ENCODE measurements at regions not wholly inside any gene's neighbourhood (a gene's known extent, or its start where the extent isn't known, plus 50 kb on each side); places are given as distances from the start of the nearest gene placed in this dataset.

GRCh38 chr3:86772699-86773098 is 218.2 kb downstream of the VGLL3 start:
- H3K4me2 ChIP-seq, result no peak overlapping the region
- ATAC-seq (no peak), FAIRE-seq (no peak), DNase-seq (ENCODE audit: low read depth in 1 of 2, low spot score in 1 of 2) (no peak)
- H3K9me3 ChIP-seq, result no peaks in the 10 kb centered on the region
- H3K27ac ChIP-seq, result no peak overlapping the region
- TF ChIP-seq HMGXB4 (CRISPR knock-in tag; IDR thresholded peaks at IDR 0.05; ENCODE audit: borderline replicate concordance) (no peak), KDM5A (IDR thresholded peaks at IDR 0.05) (no peak), POLR2A (IDR thresholded peaks at IDR 0.05; ENCODE audit: low read length) (no peak), HES2 (IDR thresholded peaks at IDR 0.05) (no peak), NR3C1 (IDR thresholded peaks at IDR 0.05) (no peak), BHLHE40 (IDR thresholded peaks at IDR 0.05; ENCODE audit: low read depth, low read length) (no peak), JUN (IDR thresholded peaks at IDR 0.05) (no peak)
- H3K4me1 ChIP-seq, result no peaks in the 10 kb centered on the region
- WGBS (ENCODE audit: missing lambda C conversion rate), result 52% methylated on average over 5 of the region's 5 CpGs
- ChIA-PET CTCF (interaction anchor here (0.8 to 4.4 kb wide), 11 partner anchors 8 to 1232 kb away, joined by 3 to 54 read pairs (median 5); no protein-coding TSS in a partner anchor), POLR2A (no interaction called here)
- no peak overlapping the region for H3K4me3 ChIP-seq

- Histone ChIP-seq H3K4me1 (no peaks in the 10 kb centered on the region), H3K9me3 (no peaks in the 10 kb centered on the region), H3K27ac (no peak overlapping the region), H3K4me2 (no peak overlapping the region), H3K4me3 (no peak overlapping the region)
- ATAC-seq (peak in 1 of 2 experiments; percentile 47; a peak in 3 of 6 replicates), DNase-seq (ENCODE audit: low read depth in 1 of 2, low spot score in 1 of 2) (no peak), FAIRE-seq (no peak)
- TF ChIP-seq FOSL2 (IDR thresholded peaks at IDR 0.05) (no peak), FOSL2 (CRISPR knock-in tag; IDR thresholded peaks at IDR 0.05) (no peak), NR3C1 (IDR thresholded peaks at IDR 0.05) (no peak), EHF (CRISPR knock-in tag; IDR thresholded peaks at IDR 0.05) (no peak), ATOH8 (CRISPR knock-in tag; IDR thresholded peaks at IDR 0.05; ENCODE audit: low read depth) (no peak), TP53 (CRISPR knock-in tag; IDR thresholded peaks at IDR 0.05) (no peak), TFCP2L1 (CRISPR knock-in tag; IDR thresholded peaks at IDR 0.05) (no peak), RAD21 (conservative IDR thresholded peaks at IDR 0.05 in 1 of 2, IDR thresholded peaks at IDR 0.05 in 1 of 2) (no peak), MAX (IDR thresholded peaks at IDR 0.05) (no peak), HEYL (CRISPR knock-in tag; IDR thresholded peaks at IDR 0.05) (no peak), RFX5 (IDR thresholded peaks at IDR 0.05) (no peak), BCL3 (IDR thresholded peaks at IDR 0.05) (no peak), MAFK (IDR thresholded peaks at IDR 0.05; ENCODE audit: partially characterized antibody) (no peak), NFE2L2 (conservative IDR thresholded peaks at IDR 0.05; ENCODE audit: low read length) (no peak), CHD2 (IDR thresholded peaks at IDR 0.05; ENCODE audit: low read length, partially characterized antibody) (no peak), JUN (IDR thresholded peaks at IDR 0.05) (no peak), RNF2 (IDR thresholded peaks at IDR 0.05; ENCODE audit: borderline replicate concordance, low read depth) (no peak), KDM5A (IDR thresholded peaks at IDR 0.05) (no peak), CBX2 (IDR thresholded peaks at IDR 0.05; ENCODE audit: borderline replicate concordance, low read depth) (no peak), ZC3H11A (IDR thresholded peaks at IDR 0.05) (no peak)
- POLR2A ChIA-PET, result no interaction called here
- CTCF ChIA-PET, result interaction anchor here (0.8 to 4.4 kb wide), 8 partner anchors 9 to 1233 kb away, joined by 3 to 54 read pairs (median 6); no protein-coding TSS in a partner anchor
- 0% methylated on average over 1 of the region's 4 CpGs for WGBS (ENCODE audit: missing lambda C conversion rate)
These were observed 219.0 kb downstream of the VGLL3 start for GRCh38 chr3:86771741-86772512.

Measured in A549 (cell line).